Endodermal cell (in vitro differentiated cells): ENCODE measurements at regions not wholly inside any gene's neighbourhood (a gene's known extent, or its start where the extent isn't known, plus 50 kb on each side); places are given as distances from the start of the nearest gene placed in this dataset.

Experiments
- DNase-seq: peaks from one replicate; pipeline ENCODE4 v3.0.0-alpha.2; 2017
- H3K27ac ChIP-seq: 2 replicates; pipeline ENCODE4 v1.5.1; 2013; ENCODE audit warnings: mild to moderate bottlenecking, low read depth, low read length, moderate library complexity
- H3K27me3 ChIP-seq: 2 replicates; pipeline ENCODE4 v1.6.1; 2013; ENCODE audit warnings: mild to moderate bottlenecking, low read length, moderate library complexity; ENCODE audit not compliant: insufficient read depth, control insufficient read depth, poor library complexity, severe bottlenecking
- H3K36me3 ChIP-seq: 2 replicates; pipeline ENCODE4 v1.7.0; 2013; ENCODE audit warnings: mild to moderate bottlenecking, low read length, moderate library complexity; ENCODE audit not compliant: control insufficient read depth, insufficient read depth
- H3K4me1 ChIP-seq: one replicate; pipeline ENCODE4 v1.7.0; 2013; ENCODE audit warnings: low read length; ENCODE audit not compliant: control insufficient read depth, insufficient read depth
- H3K4me3 ChIP-seq: 2 replicates; pipeline ENCODE4 v1.5.1; 2013; ENCODE audit warnings: mild to moderate bottlenecking, low read length, moderate library complexity
- H3K9ac ChIP-seq: 2 replicates; pipeline ENCODE4 v1.6.1; 2013; ENCODE audit warnings: mild to moderate bottlenecking, low read length, moderate library complexity; ENCODE audit not compliant: poor library complexity, severe bottlenecking; ENCODE audit errors: extremely low read depth
- H3K9me3 ChIP-seq: 2 replicates; pipeline ENCODE4 v1.6.1; 2013; ENCODE audit warnings: mild to moderate bottlenecking, low read length, moderate library complexity; ENCODE audit not compliant: control insufficient read depth
- H3K27ac Mint-ChIP-seq: 2 replicates; pipeline ENCODE4 v1.8.0; 2020; ENCODE audit warnings: mixed read lengths
- H3K27me3 Mint-ChIP-seq: 2 replicates; pipeline ENCODE4 v1.8.0; 2021; ENCODE audit warnings: mild to moderate bottlenecking, mixed read lengths; ENCODE audit not compliant: insufficient read depth
- H3K36me3 Mint-ChIP-seq: 2 replicates; pipeline ENCODE4 v1.8.0; 2020; ENCODE audit warnings: low read depth, mixed read lengths
- H3K4me1 Mint-ChIP-seq: 2 replicates; pipeline ENCODE4 v1.8.0; 2020; ENCODE audit warnings: mixed read lengths
- H3K4me3 Mint-ChIP-seq: 2 replicates; pipeline ENCODE4 v1.8.0; 2020; ENCODE audit warnings: mild to moderate bottlenecking, moderate library complexity, mixed read lengths
- H3K9me3 Mint-ChIP-seq: 2 replicates; pipeline ENCODE4 v1.8.0; 2020; ENCODE audit warnings: mild to moderate bottlenecking, mixed read lengths
- CTCF ChIP-seq: fragments of 200-600 bp; sonication (generic); conservative IDR thresholded peaks from 2 replicates; pipeline ENCODE4 v1.5.0; 2021; ENCODE audit warnings: antibody characterized with exemption, mild to moderate bottlenecking
- WGBS, 2 experiments: methylation state at CpG; one replicate each; pipeline versions ENCODE4 v1.1.5 to v1.1.7; 2013; ENCODE audit warnings: missing lambda C conversion rate in 2 of 2, mixed read lengths in 1 of 2; ENCODE audit not compliant: insufficient coverage in 1 of 2, insufficient read length in 1 of 2; 5-methylcytosine and 5-hydroxymethylcytosine counted together

GRCh38 chr2:56784046-56784445 lies 600.3 kb downstream of the CCDC85A start:
- H3K4me1 Mint-ChIP-seq, result no peaks in the 10 kb centered on the region
- no peaks in the 10 kb centered on the region for H3K36me3 ChIP-seq
- no peaks in the 10 kb centered on the region for H3K9me3 ChIP-seq
- no peak overlapping the region for H3K4me3 Mint-ChIP-seq
- no peaks in the 10 kb centered on the region for H3K36me3 Mint-ChIP-seq
- WGBS, 2 experiments, result 92 to 100% methylated on average over 1 to 3 of the region's 3 CpGs
- peak; percentile 47 for DNase-seq
- TF ChIP-seq CTCF, result no peak
- no peak overlapping the region for H3K27ac ChIP-seq
- H3K4me1 ChIP-seq, result no peaks in the 10 kb centered on the region
- no peaks in the 10 kb centered on the region for H3K9me3 Mint-ChIP-seq
- H3K27me3 Mint-ChIP-seq, result no peaks in the 10 kb centered on the region
- no peak overlapping the region for H3K9ac ChIP-seq
- H3K27me3 ChIP-seq, result no peaks in the 10 kb centered on the region
- H3K4me3 ChIP-seq, result no peak overlapping the region
- H3K27ac Mint-ChIP-seq, result no peak overlapping the region

GRCh38 chr2:56801214-56801613 lies 617.4 kb downstream of the CCDC85A start:
- WGBS, 2 experiments, result no CpG with 5 or more reads among the region's 2 CpGs
- H3K9me3 Mint-ChIP-seq, result no peaks in the 10 kb centered on the region
- Histone ChIP-seq H3K9me3 (no peaks in the 10 kb centered on the region), H3K27ac (no peak overlapping the region), H3K4me1 (no peaks in the 10 kb centered on the region), H3K36me3 (no peaks in the 10 kb centered on the region), H3K27me3 (no peaks in the 10 kb centered on the region), H3K9ac (no peak overlapping the region), H3K4me3 (no peak overlapping the region)
- no peak overlapping the region for H3K4me3 Mint-ChIP-seq
- no peaks in the 10 kb centered on the region for H3K27me3 Mint-ChIP-seq
- no peak for TF ChIP-seq CTCF
- no peak overlapping the region for H3K27ac Mint-ChIP-seq
- no peaks in the 10 kb centered on the region for H3K36me3 Mint-ChIP-seq
- DNase-seq, result no peak
- no peaks in the 10 kb centered on the region for H3K4me1 Mint-ChIP-seq

GRCh38 chr2:56801770-56802169 lies 618.0 kb downstream of the CCDC85A start:
- no peaks in the 10 kb centered on the region for H3K9me3 Mint-ChIP-seq
- Histone ChIP-seq H3K9me3 (no peaks in the 10 kb centered on the region), H3K36me3 (no peaks in the 10 kb centered on the region), H3K4me1 (no peaks in the 10 kb centered on the region), H3K27ac (no peak overlapping the region), H3K27me3 (no peaks in the 10 kb centered on the region), H3K4me3 (no peak overlapping the region), H3K9ac (no peak overlapping the region)
- no peaks in the 10 kb centered on the region for H3K4me1 Mint-ChIP-seq
- no peak for TF ChIP-seq CTCF
- H3K27ac Mint-ChIP-seq, result no peak overlapping the region
- H3K4me3 Mint-ChIP-seq, result no peak overlapping the region
- no peaks in the 10 kb centered on the region for H3K27me3 Mint-ChIP-seq
- DNase-seq, result no peak
- no peaks in the 10 kb centered on the region for H3K36me3 Mint-ChIP-seq
- 79 to 90% methylated on average over 2 to 3 of the region's 3 CpGs for WGBS, 2 experiments
